Stimulated activated CD4-positive, alpha-beta T cell treated with anti-CD3 and anti-CD28 coated beads, Interleukin-4, amount 100 ng/mL, for 1 hour (primary cell): ENCODE measurements at regions not wholly inside any gene's neighbourhood (a gene's known extent, or its start where the extent isn't known, plus 50 kb on each side); places are given as distances from the start of the nearest gene placed in this dataset.
A peak's percentile ranks its signal among the peaks of the same experiment; 100 is the strongest.

Source experiments
- DNase-seq: peaks from one replicate; pipeline ENCODE4 v3.0.0-alpha.2; 2020

DNA sequence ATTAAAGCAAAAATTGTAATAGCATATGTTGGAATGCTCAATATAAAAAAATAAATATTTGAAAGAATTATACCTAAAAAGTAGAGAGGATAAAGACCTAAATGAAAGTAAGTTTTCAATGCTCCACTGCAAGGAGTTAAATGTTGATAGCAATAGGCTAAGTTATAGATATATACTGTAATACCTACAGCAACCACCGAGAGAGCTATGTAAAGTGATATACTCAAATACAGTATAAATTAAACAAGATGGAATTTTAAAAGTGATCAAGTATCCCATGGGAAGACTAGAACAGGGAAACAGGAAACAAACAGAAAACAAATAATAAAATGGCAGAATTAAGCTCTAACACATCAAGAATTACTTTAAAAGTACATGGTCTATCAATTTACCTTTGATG lies 73.9 kb downstream of the CASP3 start:
- DNase-seq: no peak

DNA sequence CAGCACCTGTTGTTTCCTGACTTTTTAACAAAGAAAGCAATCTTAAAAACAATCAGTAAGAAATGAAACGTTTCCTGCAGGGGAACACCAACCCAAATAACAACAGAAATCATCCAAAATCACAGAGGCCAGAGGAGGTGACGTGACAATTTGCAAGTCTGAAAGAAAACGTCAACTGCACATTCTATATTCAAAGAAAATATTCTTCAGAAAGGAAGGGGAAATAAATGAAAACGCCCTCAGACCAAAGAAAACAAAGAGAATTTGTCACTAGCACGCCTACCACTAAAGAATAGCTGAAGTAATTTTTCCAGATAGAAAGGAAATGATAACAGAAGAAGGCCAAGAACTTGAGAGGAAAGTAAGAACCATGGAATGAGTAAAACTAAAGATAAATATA lies 74.4 kb downstream of the CASP3 start:
- DNase-seq: no peak

DNA sequence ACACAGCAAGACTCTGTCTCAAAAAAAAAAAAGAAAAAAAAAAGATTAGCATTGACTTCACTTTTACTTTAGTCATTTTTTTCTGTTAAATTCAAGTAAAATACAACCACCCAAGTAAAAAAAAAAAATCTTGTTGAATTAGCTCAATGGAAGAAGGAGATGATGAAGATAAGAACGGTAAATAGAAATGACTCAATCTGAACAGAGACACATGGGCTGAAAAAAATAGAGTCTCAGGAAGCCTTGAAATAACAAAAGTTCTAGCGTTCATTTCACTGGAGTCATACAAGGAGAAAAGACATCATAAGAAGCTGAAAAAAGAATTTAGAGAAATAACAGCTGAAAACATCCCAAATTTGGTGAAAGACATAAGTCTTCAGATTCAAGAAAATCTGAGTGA lies 75.5 kb downstream of the CASP3 start:
- no peak for DNase-seq

DNA sequence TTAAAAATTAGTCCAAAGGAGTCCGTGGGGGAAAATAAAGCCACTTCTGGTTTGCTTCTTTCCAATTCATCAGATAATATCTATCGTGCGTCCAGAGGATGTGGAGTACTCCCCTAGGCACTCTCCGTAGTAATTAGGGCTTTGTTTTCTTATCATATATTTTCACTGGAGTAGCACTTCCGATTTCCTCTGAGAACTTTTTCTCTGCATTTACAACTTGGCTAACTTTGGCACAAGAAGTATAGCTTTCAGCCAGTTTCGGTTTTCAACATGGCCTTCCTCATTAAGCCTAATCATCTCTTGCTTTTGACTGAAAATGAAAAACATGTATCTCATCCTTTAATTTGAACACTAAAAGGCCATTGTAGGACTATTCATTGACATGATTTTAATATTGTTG lies 80.5 kb downstream of the CASP3 start:
- DNase-seq: no peak

DNA sequence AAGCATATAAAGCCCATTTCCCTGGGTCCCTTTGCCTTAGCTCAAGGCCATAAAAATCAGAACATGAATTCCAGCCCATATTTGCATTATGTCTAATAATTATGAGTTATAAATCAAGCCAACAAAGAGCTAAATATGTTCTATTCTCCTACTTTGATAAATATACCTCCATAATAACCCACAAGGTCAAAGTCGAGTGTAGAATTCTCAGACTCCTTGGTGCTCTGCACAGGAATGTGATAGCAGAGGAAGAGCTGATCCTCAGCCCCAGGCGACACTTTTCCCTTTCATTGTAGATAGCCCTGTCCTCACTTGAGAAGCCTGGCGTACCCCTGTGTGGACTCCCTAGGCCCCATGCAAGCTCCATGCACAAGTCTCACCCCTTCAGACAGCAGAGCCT lies 85.6 kb downstream of the CASP3 start:
- DNase-seq: no peak

DNA sequence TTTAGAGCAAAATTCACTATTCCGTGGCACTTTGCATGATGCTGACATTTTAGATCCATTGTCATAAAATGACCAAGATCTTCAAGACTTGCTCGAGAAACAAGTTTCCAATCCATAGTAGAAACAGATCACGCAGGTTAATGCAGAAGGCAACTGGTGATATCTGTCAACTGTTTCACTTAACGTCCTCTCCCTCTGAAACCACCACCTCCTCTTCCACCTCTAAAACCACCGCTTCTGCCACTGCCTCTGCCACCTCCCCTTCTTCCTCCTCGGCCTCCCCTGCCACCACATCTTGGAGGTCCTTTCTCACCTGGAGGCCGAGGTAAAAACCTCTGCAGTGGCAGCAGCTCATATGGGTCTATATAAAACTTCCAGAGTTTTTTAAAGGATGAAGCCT lies 84.6 kb upstream of the IRF2 start:
- no peak for DNase-seq

DNA sequence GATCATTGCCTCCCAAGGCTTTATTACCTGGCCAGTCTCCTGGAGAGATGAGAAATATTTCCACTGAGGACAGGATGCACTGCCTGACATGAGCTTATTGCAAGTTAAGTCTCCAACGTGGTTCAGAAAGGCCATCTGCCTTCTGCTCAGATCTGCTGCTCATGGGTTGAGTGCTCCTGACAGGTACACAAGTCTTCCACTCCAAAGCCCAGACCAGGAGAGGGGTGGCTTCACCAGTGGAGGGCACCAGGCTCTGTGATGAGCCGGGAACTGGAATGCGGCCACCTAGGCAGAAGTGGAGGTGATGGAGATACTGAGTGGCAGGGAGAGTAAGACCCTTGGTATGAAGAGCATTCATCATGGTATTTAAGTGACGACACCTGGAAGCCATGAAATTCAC lies 79.5 kb upstream of the IRF2 start:
- DNase-seq: no peak

DNA sequence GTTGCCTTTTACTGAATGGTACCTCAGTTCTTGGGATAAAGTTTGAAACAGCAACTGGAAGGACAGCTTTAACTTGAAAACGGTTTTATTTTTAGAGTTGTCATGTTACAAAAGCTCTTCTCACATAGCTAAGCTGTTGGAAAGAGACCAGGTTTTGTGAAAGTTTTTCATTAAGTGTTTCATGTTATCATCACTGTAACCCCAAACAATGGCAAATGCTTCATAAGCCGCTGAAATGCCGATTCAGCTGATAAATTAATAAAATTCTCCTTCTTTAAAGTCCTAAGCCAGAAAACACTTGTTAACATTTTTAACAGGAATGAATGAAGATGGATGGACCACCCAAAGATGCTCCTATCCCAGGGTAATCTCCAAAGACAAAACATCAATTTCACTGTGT lies 76.1 kb upstream of the IRF2 start:
- DNase-seq: no peak

DNA sequence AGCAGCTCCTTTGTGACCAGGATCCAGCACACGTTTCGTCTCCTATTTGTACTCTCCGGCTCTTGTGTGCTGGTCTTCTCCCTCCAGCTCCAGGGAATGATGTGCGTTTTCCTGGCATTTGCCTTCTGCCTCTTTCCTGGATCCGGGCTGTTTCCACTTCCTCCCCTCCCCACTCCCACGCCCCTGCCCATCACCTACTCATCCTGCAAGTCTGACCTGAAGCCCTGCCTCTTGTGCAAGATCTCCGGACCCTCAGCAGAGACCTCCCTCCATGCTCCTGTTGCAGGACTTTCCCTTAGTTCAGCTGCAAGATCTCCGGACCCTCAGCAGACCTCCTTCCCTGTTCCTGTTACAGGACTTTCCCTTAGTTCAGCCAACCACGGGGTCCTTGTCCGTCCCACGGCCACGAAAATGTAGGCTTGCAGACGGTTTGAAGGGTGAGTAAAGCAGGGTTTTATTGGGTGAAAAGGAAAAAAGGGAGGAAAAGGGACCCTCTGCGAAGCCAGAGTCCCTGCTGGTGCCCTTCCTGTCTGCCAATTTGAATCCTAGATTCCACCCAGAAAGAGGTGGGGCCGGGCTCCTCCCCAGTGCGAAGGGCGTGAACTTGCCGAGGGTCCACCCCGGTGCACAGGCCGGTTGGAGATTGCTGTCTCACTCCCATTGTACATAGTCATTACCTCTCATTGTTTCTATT lies 74.4 kb upstream of the IRF2 start:
- no peak for DNase-seq

DNA sequence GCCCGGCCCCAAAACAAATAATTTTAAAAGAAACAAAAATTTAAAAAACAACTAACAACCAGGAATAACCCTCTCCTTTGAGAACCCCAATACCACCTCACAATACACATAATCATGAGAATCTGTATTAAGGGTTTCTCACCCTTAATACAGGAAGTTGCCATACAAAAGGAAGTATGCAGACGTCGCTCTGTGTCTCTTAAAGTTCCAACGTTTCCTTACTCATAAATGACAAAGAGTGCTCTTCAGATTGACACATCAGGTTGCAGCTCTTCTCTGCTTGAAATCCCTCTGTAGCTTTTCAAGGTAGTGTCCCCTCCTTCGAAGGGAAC lies 73.9 kb upstream of the IRF2 start:
- no peak for DNase-seq

DNA sequence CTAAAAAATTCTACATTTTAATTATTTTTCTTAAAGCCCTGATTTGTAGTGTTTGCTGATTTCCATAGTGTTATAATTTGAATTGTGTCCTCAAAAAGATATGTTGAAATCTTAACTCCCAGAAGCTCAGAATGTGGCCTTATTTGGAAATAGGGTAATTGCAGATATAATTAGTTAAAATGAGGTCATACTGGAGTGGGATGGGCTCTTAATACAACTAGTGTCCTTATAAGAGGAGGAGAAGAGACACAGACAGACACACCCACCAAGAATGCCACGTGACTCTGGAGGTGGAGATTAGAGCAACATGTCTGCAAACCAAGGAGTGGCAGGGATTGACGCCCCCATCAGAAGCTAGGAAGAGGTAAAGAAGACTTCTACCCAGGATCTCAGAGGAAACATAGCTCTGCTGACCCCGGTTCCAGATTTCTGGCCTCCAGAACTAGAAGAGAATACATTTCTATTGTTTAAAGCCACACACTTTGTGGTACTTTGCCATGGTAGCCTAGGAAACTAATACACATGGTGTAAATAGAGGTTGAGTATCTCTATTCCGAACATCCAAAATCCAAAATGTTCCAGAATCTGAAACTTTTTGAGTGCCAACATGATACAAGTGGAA lies 70.5 kb upstream of the IRF2 start:
- no peak for DNase-seq

DNA sequence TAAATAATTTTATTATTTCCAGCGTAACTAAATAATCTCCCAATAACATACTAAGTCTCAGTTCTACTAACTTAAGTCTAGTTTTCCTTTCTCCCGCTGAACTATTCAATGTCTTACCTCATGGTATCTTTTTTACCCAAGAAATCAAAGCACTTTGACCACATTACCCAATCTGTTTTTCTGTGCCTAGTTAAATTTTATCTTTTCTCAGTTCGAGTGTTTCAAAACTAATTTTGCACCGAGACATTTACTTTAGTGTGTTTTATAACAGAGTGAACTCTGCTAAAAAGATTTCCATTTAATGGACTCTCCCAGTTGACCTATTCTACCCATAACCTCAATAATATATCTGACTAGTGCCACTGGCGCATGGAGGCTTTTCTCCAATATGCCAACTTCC lies 67.6 kb upstream of the IRF2 start:
- no peak for DNase-seq

DNA sequence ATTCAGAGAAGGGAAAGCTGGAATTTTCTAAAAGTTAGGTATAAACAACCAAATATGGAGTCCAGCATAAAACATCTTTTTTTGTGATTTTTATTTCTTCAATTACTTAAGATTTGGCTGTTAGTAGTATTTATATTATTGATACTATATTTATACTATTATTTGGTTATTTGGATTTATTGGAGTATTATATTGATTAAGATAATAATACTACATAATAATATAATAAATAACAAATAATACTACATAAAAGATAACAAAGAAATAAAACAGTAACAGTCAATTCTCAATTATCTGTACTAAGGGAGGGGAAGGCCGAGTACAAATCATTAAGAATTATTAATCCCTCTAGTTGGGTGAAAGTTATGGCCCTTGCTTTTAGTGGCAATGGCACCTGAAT lies 66.0 kb upstream of the IRF2 start:
- DNase-seq: no peak

DNA sequence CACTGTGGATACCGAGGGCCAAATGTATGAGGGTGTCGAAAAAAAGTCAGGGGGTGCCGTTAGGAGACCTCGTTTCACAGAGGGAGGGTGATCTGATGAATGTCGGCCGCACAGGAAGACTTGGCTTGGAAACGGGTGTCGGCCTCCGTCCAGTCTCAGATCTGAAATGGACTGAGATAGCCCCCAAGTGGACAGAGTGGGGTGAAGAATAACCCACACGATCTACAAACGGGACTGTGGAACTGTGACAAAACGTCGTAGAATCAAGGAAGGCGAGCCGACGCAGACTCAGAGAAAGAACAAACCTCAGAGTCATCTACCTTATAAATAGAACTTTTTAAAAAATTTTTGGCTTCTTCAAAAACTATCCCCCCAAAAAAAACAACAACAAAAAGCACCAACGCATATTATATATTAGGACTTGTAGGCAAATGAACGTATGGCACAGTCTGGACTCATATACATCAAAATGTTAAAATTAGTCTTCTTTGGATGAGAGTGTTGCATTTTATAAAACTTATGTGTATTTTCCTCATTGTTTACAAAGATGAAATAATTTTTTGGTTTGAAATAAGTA lies 63.8 kb upstream of the IRF2 start:
- DNase-seq: peak; percentile 42

DNA sequence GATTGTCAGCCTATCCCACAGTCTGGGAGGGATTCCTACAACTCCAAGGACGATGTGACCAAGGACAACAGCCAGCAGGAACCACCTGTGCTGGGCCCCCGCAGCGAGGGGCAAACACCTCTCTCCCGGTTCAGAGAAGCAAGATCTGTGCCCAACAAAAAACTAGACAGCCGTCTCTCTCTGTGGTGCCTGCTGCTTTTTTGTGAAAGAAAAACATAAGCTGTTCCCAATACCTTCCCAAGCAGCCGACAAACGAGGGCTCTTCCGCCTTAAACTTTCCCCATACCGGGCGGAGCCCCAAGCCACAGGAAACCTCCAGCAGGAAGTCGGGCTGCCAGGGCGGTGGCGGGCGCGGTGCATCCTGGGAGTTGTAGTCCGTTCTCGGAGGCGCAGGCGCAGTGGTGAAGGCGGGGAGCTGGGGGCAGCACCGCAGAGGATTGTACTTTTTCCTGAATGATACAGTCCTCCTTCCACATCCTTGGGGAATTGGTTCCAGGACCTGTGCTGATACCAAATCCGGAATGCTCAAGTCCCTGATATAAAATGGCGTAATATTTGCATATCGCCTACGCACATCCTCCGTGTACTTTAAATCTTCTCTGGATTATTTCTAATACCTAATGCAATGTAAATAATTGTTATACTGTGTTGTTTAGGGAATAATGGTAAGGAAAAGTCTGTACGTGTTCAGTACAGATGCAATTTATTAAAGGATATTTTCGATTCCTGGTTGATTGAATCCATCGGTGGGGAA lies 63.1 kb upstream of the IRF2 start:
- peak; percentile 91 for DNase-seq

DNA sequence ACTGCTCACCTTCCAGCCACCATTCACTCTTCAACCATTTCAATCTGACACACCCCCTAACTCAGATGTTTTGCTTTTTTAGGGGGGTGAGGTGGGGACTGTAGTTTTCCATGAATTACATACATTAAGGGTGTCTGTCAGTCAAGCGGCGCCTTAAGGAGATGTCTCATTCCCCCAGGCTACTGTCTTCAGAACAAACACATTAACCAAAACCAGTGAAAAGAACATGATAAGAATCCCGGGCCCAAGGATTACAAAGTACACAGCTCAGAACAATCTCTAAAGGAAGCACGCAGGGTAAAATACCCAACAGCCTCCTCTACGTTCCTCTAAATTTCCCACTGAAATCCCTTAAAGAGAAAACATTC lies 62.5 kb upstream of the IRF2 start:
- no peak for DNase-seq

DNA sequence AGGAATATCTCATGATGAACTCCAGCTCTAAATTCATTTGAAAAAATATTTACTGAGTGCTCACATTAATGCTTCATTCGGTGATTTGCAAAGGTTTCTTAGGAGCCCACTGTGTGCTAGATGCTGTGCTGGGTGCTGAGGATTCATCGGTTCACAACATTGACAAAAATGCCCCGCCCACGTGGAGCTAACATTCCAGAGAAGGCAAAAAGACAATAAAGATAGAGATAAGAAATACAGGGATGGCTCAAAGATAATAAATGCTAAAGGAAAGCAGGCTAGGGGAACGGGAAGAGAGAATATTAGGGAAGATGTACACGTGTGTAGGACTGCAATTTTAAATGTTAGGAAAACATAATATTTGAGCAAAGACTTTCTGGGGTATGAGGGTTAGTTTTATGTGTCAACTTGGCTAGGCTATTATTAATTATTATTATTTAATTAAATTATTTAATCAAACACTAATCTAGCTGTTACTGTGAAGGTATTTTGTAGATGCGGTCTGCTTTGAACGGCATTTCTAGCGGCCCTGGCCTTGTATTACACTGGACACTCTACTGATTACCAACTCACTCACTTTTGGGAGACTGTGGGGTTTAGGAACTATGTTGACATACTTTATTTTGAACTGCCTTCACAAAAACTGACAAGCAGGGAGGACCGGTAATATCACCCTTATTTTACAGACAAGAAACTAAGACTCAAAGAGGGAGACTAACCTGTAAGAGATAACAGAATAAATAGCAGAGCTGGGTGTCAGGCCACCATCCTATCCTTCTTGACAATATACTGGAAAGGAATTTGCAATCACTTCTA lies 61.9 kb upstream of the IRF2 start:
- no peak for DNase-seq

DNA sequence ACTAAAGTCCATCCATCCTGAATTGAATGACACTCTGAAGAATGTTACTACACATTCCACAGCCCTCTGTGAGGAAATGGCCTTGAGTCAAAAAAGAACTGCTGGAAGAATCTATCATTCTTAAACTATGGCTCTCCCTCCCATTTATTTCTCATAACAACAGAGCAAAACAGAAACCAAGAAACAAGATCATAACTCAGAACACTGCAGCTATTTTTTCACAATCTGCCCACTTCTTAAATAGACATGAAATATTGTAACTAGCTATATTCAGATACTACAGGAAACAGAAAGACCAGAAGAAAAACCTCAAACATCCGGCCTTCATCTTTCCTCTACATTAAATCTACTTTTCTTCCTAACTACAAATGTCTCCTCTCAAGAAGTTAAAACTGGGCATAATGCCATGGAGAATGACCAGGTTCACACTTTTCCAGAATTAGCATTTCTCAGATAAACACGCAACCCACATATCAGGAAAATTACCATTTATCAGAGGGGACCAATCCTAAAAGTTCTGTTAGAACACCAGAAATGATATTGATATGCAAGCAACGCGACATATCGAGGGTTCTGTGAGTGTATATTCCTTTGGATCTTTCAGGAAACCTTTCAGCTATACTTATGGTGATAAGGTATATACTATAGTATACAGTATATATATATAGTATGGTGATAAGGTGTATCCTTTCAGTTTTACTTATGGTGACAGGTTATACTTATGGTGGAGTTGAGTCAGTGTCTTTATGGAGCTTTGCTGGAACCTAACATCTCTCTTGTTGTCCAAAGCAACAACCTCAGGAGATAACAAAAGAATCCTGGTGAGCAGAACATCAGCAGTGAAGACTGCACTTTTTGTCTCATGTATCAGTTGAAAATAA lies 60.4 kb upstream of the IRF2 start:
- no peak for DNase-seq

DNA sequence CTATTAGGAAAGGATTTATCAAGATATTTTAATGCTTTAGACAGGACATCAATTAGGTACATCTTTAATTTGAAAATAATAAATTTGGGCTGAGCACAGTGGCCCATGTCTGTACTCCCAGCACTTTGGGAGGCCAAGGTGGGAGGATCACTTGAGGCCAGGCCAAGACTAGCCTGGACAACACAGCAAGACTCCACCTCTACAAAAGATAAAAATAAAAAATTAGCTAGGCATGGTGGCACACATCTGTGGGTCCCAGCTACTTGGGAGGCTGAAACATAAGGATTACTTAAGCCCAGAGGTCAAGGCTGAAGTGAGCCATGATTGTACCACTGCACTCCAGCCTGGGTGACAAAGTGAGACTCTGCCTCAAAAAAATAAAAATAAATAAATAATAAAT lies 59.6 kb upstream of the IRF2 start:
- no peak for DNase-seq

DNA sequence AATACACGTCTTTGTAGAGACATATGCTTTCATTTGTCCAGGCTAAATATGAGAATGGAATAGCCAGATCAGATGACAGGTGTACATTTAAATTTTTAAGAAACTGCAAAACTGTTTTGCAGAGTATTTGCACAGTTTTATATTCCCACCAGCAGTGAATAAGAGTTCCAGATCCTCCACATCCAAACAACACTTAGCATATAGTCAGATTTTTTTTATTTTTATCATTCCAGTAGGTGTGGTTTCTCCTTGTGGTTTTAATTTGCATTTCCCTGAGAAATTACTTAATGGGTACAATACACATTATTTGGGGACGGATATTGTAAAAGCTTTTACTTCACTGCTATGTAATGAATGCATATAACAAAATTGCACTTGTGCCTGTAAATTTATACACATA lies 56.7 kb upstream of the IRF2 start:
- DNase-seq: no peak

DNA sequence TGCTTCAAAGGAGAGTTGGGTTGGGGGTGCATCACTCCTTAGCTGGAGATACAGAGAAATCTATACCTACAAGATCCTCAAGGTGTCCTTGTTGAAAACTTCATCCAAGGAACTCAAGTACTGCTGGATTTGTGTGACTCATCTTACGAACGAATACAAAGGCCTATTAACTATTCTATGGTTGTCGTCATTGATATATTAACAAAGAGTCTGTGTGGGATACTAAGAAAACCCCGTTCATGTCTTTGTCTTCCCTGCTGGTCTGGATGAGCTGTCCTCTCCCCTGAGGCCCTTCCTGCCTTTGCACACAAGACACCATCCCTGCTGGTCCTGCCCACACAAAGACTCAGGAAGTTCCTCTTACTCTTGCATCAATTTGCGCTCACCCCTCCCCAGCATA lies 54.9 kb upstream of the IRF2 start:
- DNase-seq: no peak

DNA sequence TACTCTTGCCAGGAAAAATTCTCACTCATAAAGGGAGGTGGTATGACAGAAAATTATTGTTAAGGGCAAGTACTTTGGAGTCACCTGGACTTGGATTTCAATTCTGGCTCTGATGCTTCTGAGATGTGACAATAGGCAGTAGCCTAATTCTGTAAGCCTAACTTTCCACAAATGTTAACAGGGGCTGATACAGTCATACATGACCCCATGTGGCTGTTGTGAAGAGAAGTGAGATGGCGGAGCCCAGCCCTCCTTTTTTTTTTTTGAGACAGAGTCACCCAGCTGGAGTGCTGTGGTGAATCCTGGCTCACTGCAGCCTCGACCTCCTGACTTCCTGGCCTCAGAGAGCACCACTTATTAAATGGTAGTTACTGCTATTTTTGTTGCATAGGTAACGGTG lies 54.4 kb upstream of the IRF2 start:
- no peak for DNase-seq
